HK-2 (cell line): ENCODE measurements at regions not wholly inside any gene's neighbourhood (a gene's known extent, or its start where the extent isn't known, plus 50 kb on each side); places are given as distances from the start of the nearest gene placed in this dataset.

ENCODE experiments used
- DNase-seq: peaks from one replicate; pipeline ENCODE4 v3.0.0-alpha.2; 2018; ENCODE audit not compliant: unreplicated experiment

DNA sequence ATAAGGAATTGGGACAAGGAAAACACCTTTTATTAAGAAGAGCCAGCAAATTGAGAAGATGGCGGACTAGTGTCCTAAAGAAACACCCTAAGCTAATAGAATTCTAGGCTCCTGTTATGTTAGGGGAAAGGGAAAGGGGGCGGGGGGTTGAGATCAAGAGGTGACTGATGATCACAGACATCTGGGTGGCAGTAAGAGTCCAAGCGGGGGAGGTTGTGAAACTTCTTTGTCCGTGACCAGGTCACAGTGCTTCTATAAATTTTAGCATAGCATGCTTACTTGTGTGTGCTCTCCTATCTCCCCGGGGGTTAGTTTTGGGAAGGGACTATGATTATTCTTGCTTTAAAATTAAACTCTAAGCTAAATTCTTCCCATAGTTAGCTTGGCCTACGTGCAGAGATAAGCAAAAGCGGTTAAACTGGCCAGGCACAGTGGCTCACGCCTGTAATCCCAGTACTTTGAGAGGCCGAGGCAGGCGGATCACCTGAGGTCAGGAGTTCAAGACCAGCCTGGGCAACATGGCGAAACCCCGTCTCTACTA, 262.1 kb downstream of the SKIDA1 start:
- no peak for DNase-seq

DNA sequence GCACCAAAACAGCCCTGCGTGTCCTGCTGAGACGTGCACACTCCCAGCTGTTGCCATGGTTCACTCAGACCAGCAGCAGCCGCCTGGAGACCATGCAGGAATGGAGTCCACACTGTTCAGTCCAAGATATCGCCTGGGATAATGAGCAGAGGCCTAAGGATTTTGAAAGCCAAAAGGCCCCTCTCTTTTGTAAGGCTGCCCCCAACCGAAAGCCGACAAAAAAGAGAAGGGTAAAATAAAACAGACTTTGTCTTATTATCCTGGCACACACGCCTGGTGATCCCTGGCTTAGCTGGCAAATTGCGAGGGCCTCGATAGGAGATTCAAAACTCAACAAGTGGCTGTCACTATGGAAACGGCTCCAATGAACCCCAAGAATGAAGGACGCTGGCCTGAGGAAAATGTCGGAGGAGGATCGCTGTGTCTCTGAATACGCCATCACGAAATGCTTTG, 263.6 kb downstream of the SKIDA1 start:
- no peak for DNase-seq

DNA sequence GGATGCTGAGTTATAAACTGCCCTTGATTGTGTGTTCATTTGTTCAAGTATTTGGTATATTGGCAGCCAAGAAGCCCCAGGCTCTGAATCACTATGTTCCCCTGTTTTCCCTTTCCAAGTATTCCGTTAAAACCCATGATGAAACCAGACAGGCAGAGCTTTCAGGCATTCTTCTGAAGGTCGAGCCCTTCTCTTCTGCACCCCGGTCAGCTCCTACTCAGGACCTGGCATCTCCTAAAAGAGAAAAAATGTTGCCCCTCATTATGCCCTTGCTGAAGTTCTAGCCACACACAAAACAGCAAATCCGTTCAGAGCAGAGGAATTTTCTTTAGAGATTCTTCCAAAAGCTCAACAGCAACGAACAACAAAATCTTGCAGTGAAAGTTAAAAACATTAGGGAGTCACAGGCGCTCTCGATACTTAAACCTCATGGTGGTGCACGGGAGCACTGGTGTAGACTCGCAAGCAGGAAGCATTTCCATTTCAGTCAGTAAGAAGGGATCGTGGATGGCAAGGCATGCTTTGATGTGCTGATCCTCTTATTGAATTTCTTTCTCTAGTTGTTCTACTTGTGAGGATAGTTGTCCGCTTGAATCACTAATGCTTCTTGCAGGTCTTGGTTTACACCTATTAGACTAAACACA, 264.9 kb downstream of the SKIDA1 start:
- no peak for DNase-seq

DNA sequence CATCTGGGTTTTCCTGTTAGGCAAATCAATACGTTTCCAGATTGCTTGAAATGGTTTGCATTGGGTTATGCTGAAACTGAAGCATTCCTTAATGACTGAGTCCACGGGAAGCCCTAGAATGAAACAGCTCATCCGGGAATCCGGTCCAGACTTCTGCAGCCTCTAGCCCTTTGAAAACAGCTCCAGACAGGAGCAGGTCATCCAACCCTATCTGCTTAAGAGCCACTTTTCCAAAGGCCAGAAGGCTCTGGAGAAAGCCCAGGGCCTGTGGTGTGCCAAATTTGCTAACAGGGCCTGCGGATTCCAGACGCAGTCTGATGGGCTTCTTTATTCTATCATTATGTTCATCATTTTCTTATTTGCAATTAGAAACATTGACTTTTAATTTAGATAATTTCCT, 265.4 kb downstream of the SKIDA1 start:
- DNase-seq: no peak

DNA sequence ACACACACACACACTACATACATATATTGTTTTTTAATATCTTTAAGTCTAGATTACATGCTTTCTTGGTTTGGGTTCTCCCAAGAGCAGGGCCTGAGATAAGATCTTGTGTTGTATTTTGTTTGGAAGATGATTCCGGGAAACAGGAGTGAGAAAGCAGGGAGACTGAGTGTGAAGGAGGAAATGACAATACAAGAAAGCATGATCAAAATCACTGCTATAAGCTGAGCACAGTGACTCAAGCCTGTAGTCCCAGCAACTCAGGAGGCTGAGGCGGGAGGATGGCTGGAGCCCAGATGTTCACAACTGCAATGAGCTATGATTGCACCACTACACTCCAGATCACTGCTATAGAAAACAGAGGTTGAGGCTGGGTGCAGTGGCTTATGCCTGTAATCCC, 267.6 kb downstream of the SKIDA1 start:
- DNase-seq: no peak

DNA sequence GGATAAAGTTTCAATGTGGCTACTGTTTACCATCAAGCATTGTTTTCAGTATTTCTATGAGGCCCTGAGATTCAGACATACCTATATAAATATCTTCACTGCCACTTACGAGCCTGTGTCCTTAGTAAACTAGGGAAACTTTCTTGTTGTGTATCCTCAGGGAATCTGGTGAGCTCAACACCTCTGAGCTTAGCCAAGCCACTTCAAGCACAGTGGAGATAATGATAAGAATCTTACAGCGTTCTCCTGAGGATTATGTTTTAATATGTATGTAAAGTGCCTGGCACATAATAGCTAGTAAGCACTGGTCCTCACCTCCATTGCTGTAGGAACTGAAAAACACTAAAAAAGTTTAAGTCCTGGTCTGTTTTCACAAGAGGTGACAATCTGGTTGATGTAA, 268.3 kb downstream of the SKIDA1 start:
- DNase-seq: no peak

DNA sequence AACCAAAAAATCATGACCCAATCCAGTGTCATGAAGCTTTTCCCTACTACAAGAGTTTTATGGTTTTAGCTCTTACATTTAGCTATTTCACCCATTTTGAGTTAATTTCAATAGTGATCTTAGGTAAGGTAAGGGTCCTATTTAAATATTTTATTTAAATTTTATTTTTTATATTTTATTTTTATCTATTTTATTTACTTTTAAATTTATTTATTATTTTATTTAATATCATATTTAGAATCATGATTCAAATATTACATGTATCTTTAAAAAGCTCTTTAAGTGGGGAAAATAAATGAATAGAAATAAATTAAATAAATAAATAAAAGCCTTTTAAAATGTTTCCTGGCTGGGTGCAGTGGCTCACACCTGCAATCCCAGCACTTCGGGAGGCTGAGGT, 276.0 kb downstream of the SKIDA1 start:
- no peak for DNase-seq

DNA sequence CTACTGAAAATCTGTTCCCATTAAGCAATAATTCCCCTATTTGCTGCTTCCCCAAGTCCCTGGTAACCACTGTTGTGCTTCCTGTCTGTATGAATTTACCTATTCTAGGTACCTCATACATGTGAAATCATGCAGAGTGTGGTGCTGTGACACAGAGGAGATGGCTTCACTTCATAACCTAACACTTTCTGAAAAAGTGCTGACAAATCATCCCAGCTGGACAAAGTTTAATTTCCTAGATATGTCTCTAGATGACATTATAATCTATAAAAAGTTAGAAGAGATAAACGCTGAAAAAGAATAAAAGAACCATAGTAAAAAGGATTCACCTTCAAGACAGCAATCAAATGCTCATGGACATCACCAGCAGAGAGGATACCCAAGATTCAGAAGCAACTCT, 277.9 kb downstream of the SKIDA1 start:
- no peak for DNase-seq

DNA sequence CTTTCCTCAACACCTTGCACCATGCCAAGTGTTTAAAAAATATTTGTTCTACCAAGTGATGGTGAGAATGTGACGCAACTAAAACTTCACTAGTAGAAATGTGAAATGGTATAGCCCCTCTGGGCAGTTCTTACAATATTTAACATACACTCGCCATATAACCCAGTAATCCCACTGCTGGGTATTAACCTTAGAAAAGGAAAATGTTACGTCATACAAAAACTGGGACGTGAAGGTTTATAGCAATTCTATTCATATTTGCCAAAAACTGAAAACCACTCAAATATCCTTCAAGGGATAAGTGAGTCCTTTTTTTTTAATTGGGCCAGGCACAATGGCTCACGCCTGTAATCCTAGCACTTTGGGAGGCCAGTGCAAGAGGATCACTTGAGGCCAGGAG, 279.3 kb downstream of the SKIDA1 start:
- no peak for DNase-seq

DNA sequence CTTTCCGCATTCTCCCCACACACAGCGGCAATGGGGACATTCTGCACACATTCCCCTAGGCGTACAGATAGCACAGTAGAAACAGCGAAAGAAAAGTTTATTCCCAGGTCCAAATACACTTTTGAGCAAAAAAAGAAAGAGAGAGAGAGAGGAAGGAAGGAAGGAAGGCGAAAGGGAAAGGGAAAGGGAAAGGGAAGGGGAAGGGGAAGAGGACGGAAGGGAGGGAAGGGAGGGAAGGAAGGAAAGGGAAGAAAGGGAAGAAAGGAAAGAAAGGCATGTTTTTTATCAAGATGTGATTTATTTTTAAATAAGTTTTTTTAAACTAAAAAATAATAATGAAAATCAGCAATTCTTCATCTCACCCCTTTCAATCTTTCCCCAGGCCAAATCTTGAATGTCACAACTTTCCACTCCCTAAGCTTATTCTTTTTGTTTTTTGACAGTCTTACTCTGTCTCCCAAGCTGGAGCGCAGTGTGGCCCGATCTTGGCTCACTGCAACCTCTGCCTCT, 281.7 kb downstream of the SKIDA1 start:
- DNase-seq: no peak

DNA sequence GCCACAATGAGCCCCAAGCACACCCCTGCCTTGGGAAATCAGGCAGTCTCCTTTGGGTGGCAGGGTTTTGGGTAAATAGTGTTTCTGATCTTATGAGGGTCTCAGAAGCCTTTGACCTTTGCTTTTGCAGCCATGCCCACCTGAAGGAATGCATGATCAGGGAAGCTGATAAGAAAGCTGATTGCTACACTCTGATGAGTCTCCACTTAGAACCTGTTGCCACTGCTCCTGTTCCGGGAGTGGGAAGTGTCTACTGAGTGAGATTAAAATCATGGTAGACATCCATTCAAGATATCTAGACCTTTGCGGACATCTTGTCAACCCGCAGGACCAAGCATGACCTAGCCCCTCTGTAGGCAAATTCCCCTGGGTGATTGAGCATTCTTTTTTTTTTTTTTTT, 282.6 kb downstream of the SKIDA1 start:
- no peak for DNase-seq

DNA sequence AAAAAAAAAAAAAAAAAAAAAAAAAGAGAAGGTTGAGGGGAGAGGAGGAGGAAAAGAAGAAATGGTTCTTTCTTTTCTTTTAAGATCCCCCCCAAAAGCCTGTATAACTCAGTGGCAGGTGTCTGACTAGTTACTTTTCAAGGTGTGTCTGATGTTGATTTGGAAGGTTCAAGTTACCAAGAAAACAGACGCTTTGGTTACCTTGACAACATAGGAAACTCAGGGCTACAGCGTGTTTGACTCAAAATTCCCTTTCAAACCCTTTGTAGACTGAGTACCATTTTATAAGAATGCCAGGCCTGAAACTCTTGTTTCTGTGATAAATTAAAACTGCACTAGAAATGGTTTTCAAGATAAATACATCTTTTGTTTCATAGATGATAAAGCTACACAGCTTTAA, 286.8 kb downstream of the SKIDA1 start:
- DNase-seq: no peak

DNA sequence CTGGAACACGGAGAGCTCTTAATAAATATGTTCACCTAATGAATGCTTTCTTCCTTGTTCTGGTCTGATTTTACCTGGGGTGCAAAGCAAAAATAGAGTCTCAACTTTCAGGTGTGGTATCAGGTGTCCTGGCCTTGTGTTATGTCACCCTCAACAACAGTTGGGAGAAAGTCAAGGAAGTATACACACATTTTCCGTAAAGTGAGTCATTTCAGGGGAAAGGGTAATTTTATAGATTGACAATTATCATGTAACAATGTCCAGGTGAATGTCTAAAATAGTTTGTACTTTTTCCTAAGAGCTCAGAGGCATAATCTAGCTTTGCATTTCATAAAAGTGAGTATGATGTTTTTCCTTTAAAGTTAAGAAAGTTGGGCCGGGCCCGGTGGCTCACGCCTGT, 287.4 kb downstream of the SKIDA1 start:
- no peak for DNase-seq

DNA sequence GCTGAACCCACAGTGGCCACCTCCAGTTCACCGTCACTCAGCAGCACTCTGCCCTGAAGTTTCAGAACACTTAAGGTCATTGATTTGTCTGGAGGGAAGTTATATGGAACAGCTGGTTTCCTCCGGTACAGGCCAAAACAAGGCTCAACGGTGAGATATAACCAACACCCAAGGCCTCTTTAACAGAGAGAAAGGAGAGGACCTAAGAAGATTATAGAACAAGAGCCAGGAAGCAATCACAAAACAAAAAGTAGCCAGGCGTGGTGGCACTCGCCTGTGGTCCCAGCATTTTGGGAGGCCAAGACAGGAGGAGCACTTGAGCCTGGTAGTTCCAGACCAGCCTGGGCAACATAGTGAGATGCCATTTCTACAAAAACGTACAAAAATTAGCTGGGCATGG, 290.7 kb downstream of the SKIDA1 start:
- DNase-seq: no peak

DNA sequence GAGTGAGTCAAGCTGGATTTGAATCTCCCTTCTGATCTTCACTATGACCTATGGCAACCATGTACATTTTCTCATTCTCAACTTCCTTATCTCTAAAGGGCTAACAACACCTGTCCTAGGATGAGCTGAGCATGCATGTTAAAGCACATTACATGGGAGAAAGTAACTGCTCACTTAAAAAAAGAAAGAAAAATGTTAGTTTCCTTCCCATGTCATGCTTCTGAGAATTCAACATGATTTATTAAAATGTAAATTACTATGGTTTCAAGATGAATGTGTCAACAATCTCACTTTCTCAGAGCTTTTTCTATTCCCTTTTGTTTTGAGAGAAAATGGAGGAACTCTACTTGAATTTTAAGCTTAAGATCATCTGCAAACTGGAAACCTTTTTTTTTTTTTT, 295.3 kb downstream of the SKIDA1 start:
- no peak for DNase-seq

DNA sequence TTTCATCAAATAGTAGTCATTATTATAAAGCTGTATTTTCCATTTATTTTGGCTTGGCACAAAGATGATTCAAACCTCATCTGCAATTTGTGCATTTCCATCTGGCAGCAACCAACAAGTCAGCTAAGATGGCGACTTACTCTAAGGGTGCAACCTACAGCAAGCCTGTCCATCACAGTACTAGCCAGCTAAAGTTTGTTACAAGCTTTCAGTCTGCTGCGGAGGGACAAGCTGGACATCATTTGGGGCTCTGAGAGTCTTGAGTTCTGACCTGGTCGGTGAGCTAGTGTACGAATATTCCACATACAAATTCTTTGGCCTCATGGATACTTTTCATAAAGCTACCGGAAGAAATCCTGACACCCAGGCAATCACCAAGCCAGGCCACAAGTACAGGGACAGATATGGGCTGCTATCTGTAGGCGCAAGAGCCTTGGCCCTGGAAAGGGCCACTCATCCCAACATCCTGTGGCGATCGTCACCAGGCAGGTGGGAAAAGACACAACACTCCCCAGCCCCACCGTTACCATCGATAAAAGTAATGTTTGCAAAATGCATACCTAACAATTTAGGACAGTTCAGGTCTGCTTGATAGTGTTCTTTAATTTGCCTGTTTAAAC, 307.6 kb downstream of the SKIDA1 start:
- DNase-seq: no peak

DNA sequence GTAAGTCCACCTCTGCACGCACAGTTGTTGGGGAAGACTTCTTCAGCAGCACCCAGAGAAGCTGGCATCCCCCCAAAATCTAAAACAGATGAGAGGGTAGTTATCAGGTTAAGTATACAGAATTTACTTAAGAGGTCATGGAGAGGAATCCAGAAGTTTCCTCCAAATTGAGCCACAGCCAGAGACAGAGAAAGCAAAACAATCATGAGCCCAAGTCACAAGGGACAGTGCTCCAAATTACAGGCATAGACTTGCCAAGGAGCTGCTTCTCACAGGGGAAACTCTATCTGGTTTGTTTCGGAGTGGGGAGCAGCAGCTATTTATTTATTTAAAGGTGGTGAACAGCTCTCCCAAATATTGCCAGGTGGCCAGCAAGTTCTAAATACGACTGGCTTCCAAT, 308.4 kb downstream of the SKIDA1 start:
- no peak for DNase-seq

DNA sequence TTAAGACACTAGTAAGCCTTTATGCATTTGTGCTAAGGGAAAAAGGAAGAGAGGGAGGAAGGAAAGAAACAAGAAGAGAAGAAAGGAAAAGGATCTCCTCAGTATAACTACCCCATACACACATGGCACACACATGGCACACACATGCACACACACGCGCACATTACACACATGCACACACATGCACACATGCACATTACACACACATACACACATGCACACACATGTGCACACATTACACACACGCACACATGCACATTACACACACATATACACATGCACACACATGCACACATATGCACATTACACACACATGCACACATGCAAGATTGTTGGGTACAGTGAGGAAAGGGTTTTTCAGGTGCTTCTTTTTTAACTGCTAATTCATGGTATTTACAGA, 311.2 kb downstream of the SKIDA1 start:
- no peak for DNase-seq

DNA sequence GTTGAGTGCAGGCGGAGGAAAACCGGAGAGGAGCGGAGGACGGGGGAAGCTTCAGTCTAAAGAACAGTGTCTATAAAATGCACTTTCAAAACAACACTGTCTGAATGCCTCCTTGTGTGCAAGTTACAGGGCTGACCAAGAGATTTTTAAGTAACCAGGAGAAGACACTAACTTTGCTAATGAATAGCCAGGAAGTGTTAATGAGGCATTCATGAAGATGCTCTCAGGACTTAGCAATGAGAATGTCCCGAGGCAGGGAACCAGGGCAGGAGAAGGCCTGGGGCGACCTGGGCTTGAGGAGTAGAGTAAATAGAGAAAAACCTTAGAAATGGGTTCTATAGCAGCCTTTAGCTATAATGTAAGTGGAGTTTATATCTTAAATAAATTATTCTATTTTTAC, 312.1 kb downstream of the SKIDA1 start:
- DNase-seq: no peak

DNA sequence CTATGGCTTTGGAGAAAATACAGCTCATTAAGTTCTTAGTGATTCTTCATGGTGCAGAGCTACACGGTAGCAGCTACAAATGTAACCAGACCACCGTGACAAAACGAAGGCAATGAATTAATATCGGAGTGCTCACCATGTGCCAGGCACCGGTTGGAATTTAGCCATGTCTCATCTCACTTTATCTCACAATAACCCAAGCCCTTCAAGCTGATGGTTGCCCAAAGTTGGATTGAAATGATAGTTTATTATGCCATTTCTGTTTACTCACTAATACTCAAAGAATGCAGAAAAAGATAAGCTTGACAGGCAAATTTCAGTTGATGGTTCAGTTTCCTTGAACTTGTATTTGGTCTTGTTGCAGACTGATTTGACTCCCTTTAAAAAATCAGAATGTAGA, 312.6 kb downstream of the SKIDA1 start:
- no peak for DNase-seq

DNA sequence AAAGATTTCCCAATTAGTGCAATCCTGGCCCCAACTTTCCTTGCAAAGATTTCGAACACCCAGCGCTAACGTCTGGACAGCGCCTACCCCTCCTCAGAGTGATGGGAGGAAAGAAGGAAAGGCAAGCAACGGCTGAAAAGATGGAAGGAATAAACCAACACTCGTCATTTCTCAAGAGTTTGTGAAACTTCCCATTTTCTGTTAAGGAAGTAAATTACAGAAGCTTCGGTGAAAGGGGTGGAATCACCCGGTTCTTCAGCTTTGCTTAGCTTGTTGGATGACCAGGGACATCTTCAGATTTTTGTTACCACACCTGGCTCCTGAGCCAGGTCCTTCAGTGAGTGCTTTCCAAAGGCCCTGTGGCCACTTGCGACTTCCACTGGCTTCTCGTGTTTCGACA, 313.1 kb downstream of the SKIDA1 start:
- DNase-seq: no peak

DNA sequence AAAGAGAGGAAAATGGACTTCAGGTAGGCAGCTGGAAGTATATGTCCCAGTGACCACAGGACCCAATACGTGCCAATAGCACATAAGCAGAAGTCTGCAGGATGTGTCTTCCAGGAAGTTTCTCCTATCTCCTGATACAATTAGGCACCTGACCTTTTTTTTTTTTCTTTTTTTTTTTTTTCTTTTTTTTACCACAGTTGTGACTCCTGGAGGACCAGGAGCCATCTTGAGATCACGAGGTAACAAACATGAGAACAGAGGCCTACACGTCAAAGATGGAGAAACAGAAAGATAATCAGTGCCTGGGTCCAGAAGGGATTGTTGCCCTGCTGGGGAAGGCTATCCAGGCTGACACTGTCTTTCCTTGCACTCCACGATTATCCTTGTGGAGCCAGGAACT, 312.4 kb upstream of the NEBL start:
- DNase-seq: no peak

DNA sequence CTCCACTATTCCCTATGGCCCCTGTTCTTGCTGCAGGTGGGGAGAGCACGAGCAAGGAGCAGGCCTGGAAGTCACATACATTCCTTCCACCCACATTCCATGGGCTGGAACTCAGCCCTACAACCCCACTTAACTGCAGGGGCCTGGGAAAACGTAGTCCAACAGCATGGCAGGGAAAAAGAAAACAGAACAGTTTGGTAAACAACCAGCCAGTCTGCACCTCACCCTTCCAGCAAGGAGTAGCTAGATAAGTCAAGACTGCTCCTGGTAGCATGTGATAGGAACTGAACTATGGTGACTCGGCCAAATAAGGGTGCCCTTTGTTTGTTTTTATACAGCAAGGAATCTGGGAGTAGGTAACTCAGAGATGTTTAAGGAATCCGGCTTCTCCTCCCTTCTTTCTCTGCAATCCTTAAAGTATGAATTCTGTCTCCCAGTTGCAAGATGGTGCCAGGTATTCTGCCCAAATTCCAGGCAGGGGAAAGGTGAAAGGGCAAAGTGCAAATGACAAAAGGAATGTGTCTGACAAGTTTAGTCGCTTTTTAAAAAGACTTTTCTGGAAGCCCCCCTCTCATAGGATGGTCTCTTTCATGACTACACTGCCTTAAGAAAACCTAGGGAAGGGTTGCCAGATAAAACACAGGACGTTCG, 311.7 kb upstream of the NEBL start:
- DNase-seq: no peak
